Mesenchymal stem cell (in vitro differentiated cells and primary cell): ENCODE measurements at regions not wholly inside any gene's neighbourhood (a gene's known extent, or its start where the extent isn't known, plus 50 kb on each side); places are given as distances from the start of the nearest gene placed in this dataset.

Experiments
- DNase-seq: peaks from one replicate; pipeline ENCODE4 v3.0.0-alpha.2; 2013
- H2AFZ ChIP-seq: one replicate; pipeline ENCODE4 v1.6.1; 2013; ENCODE audit warnings: low read depth, mild to moderate bottlenecking, control low read depth, inconsistent platforms, low read length, moderate library complexity
- H2AK5ac ChIP-seq: 2 replicates; pipeline ENCODE4 v1.6.1; 2013; ENCODE audit warnings: low read length, moderate library complexity, mild to moderate bottlenecking, inconsistent platforms; ENCODE audit not compliant: severe bottlenecking
- H2BK120ac ChIP-seq: one replicate; pipeline ENCODE4 v1.6.1; 2013; ENCODE audit warnings: low read depth, mild to moderate bottlenecking, inconsistent platforms, low read length, moderate library complexity
- H2BK12ac ChIP-seq, 2 experiments: one replicate each; pipeline ENCODE4 v1.6.1; 2013; ENCODE audit warnings: inconsistent platforms in 2 of 2, low read length in 2 of 2, mild to moderate bottlenecking in 2 of 2, moderate library complexity in 2 of 2, control low read depth in 1 of 2
- H2BK15ac ChIP-seq: one replicate; pipeline ENCODE4 v1.6.1; 2013; ENCODE audit warnings: mild to moderate bottlenecking, low read depth, inconsistent platforms; ENCODE audit not compliant: poor library complexity, severe bottlenecking
- H2BK5ac ChIP-seq: 2 replicates; pipeline ENCODE4 v1.6.1; 2013; ENCODE audit warnings: low read depth, mild to moderate bottlenecking, low read length, control low read depth, inconsistent platforms; ENCODE audit not compliant: poor library complexity, severe bottlenecking
- H3K14ac ChIP-seq, 2 experiments: one replicate each; pipeline ENCODE4 v1.6.1; 2013; ENCODE audit warnings: inconsistent platforms in 2 of 2, low read length in 2 of 2, control low read depth in 1 of 2, mild to moderate bottlenecking in 1 of 2, moderate library complexity in 1 of 2
- H3K18ac ChIP-seq, 2 experiments: one replicate each; pipeline ENCODE4 v1.6.1; 2013; ENCODE audit warnings: inconsistent platforms in 2 of 2, low read length in 2 of 2, control low read depth in 1 of 2, low read depth in 1 of 2, mild to moderate bottlenecking in 1 of 2
- H3K23ac ChIP-seq, 2 experiments: one replicate each; pipeline ENCODE4 v1.6.1; 2013; ENCODE audit warnings: inconsistent platforms in 2 of 2, low read length in 2 of 2, mild to moderate bottlenecking in 2 of 2, moderate library complexity in 2 of 2, control low read depth in 1 of 2
- H3K27ac ChIP-seq: 2 replicates; pipeline ENCODE4 v1.5.1; 2013; ENCODE audit warnings: mild to moderate bottlenecking, moderate library complexity, low read length, control low read depth, inconsistent platforms; ENCODE audit not compliant: poor library complexity, severe bottlenecking
- H3K27me3 ChIP-seq, 2 experiments: 2 replicates each; pipeline versions ENCODE4 v1.6.1 to v1.7.0; 2013; ENCODE audit warnings: low read length in 2 of 2, mild to moderate bottlenecking in 2 of 2, moderate library complexity in 2 of 2, control low read depth in 1 of 2, inconsistent platforms in 1 of 2; ENCODE audit not compliant: control insufficient read depth in 1 of 2, insufficient read depth in 1 of 2
- H3K36me3 ChIP-seq, 2 experiments: 2 replicates each; pipeline versions ENCODE4 v1.6.1 to v1.7.0; 2013; ENCODE audit warnings: low read length in 2 of 2, control low read depth in 1 of 2, inconsistent platforms in 1 of 2, low read depth in 1 of 2, mild to moderate bottlenecking in 1 of 2; ENCODE audit not compliant: insufficient read depth in 2 of 2, control insufficient read depth in 1 of 2
- H3K4ac ChIP-seq, 2 experiments: one replicate each; pipeline ENCODE4 v1.6.1; 2013; ENCODE audit warnings: inconsistent platforms in 2 of 2, low read length in 2 of 2, mild to moderate bottlenecking in 2 of 2, moderate library complexity in 2 of 2, control low read depth in 1 of 2, low read depth in 1 of 2
- H3K4me1 ChIP-seq: 2 replicates; pipeline ENCODE4 v1.6.1; 2013; ENCODE audit warnings: low read depth, low read length, control low read depth; ENCODE audit not compliant: control insufficient read depth, insufficient read depth
- H3K4me2 ChIP-seq: 2 replicates; pipeline ENCODE4 v1.6.1; 2013; ENCODE audit warnings: low read length, mild to moderate bottlenecking, inconsistent platforms; ENCODE audit not compliant: poor library complexity, severe bottlenecking
- H3K4me3 ChIP-seq, 2 experiments: 2 replicates each; pipeline versions ENCODE4 v1.5.1 to v1.7.0; 2013; ENCODE audit warnings: low read length in 2 of 2, mild to moderate bottlenecking in 2 of 2, control low read depth in 1 of 2, low read depth in 1 of 2; ENCODE audit not compliant: insufficient read depth in 1 of 2
- H3K79me1 ChIP-seq: replicated peaks from 2 replicates; pipeline ENCODE4 v1.6.1; 2013; ENCODE audit warnings: mild to moderate bottlenecking, control low read depth, low read length, inconsistent platforms; ENCODE audit not compliant: poor library complexity, severe bottlenecking
- H3K9ac ChIP-seq: 2 replicates; pipeline ENCODE4 v1.7.0; 2013; ENCODE audit warnings: mild to moderate bottlenecking, low read length, moderate library complexity
- H3K9me3 ChIP-seq: 2 replicates; pipeline ENCODE4 v1.7.0; 2013; ENCODE audit warnings: mild to moderate bottlenecking, low read length; ENCODE audit not compliant: control insufficient read depth
- H4K8ac ChIP-seq: one replicate; pipeline ENCODE4 v1.6.1; 2013; ENCODE audit warnings: inconsistent platforms, mild to moderate bottlenecking, low read length, moderate library complexity
- H4K91ac ChIP-seq: one replicate; pipeline ENCODE4 v1.6.1; 2013; ENCODE audit warnings: mild to moderate bottlenecking, low read length, inconsistent platforms
- WGBS: methylation state at CpG from one replicate; pipeline ENCODE4 v1.1.7; 2013; ENCODE audit warnings: mixed read lengths; 5-methylcytosine and 5-hydroxymethylcytosine counted together

- Histone ChIP-seq H2BK5ac (no peak overlapping the region), H2BK15ac (no peak overlapping the region), H3K23ac (no peak overlapping the region), H4K91ac (no peak overlapping the region), H3K4me2 (no peak overlapping the region), H3K9me3 (no peaks in the 10 kb centered on the region), H3K79me1 (no peaks in the 10 kb centered on the region), H3K4me3 (no peak overlapping the region), H3K4ac (no peak overlapping the region), H2AFZ (no peak overlapping the region), H2BK12ac (no peak overlapping the region), H3K9ac (no peak overlapping the region), H2AK5ac (no peak overlapping the region), H3K4me1 (no peaks in the 10 kb centered on the region), H3K14ac (no peak overlapping the region), H3K36me3 (no peaks in the 10 kb centered on the region), H2BK120ac (no peak overlapping the region), H4K8ac (no peak overlapping the region), H3K27ac (no peak overlapping the region), H3K18ac (no peak overlapping the region), H3K27me3 (no peaks in the 10 kb centered on the region)
- DNase-seq, result no peak
- 54% methylated on average over 7 of the region's 7 CpGs for WGBS
These were observed 590.0 kb downstream of the BRD1 start for GRCh38 chr22:49237703-49238102.

- H2BK15ac ChIP-seq, result no peak overlapping the region
- H4K91ac ChIP-seq, result no peak overlapping the region
- no peak overlapping the region for H3K18ac ChIP-seq
- no peaks in the 10 kb centered on the region for H3K4me1 ChIP-seq
- no peak overlapping the region for H2BK5ac ChIP-seq
- H4K8ac ChIP-seq, result no peak overlapping the region
- H3K23ac ChIP-seq, result no peak overlapping the region
- no peaks in the 10 kb centered on the region for H3K27me3 ChIP-seq
- no peaks in the 10 kb centered on the region for H3K36me3 ChIP-seq
- no peak overlapping the region for H2AFZ ChIP-seq
- H3K9ac ChIP-seq, result no peak overlapping the region
- H2AK5ac ChIP-seq, result no peak overlapping the region
- H3K9me3 ChIP-seq, result no peaks in the 10 kb centered on the region
- WGBS, result 100% methylated on average over 2 of the region's 3 CpGs
- H2BK120ac ChIP-seq, result no peak overlapping the region
- no peak for DNase-seq
- H3K27ac ChIP-seq, result no peak overlapping the region
- no peak overlapping the region for H3K4ac ChIP-seq
- no peak overlapping the region for H3K4me3 ChIP-seq
- no peak overlapping the region for H2BK12ac ChIP-seq
- H3K79me1 ChIP-seq, result no peaks in the 10 kb centered on the region
- no peak overlapping the region for H3K14ac ChIP-seq
- H3K4me2 ChIP-seq, result no peak overlapping the region
These were observed 590.4 kb downstream of the BRD1 start for GRCh38 chr22:49237279-49237678.

- Histone ChIP-seq H3K4me1 (no peaks in the 10 kb centered on the region), H3K4me3 (no peak overlapping the region), H2AK5ac (no peak overlapping the region), H3K9me3 (no peaks in the 10 kb centered on the region), H2AFZ (no peak overlapping the region), H2BK12ac (no peak overlapping the region), H3K9ac (no peak overlapping the region), H2BK120ac (no peak overlapping the region), H4K91ac (no peak overlapping the region), H3K4ac (no peak overlapping the region), H3K79me1 (no peaks in the 10 kb centered on the region), H4K8ac (no peak overlapping the region), H3K27me3 (no peaks in the 10 kb centered on the region), H3K14ac (no peak overlapping the region), H3K27ac (no peak overlapping the region), H2BK15ac (no peak overlapping the region), H3K4me2 (no peak overlapping the region), H3K18ac (no peak overlapping the region), H3K36me3 (no peaks in the 10 kb centered on the region), H3K23ac (no peak overlapping the region), H2BK5ac (no peak overlapping the region)
- no peak for DNase-seq
- WGBS, result 78% methylated on average over 11 of the region's 11 CpGs
These were observed 591.1 kb downstream of the BRD1 start for GRCh38 chr22:49236541-49237075.

- 59% methylated on average over 13 of the region's 13 CpGs for WGBS
- no peak overlapping the region for H3K18ac ChIP-seq
- no peaks in the 10 kb centered on the region for H3K27me3 ChIP-seq
These were observed 592.0 kb downstream of the BRD1 start for GRCh38 chr22:49235463-49236300.

More at GRCh38 chr22:49235463-49236300, 592.0 kb downstream of the BRD1 start:
- Histone ChIP-seq H3K4me1 (no peaks in the 10 kb centered on the region), H3K4me2 (no peak overlapping the region), H2BK5ac (no peak overlapping the region), H2AK5ac (no peak overlapping the region), H3K23ac (no peak overlapping the region), H2AFZ (no peak overlapping the region), H3K4me3 (no peak overlapping the region), H3K4ac (no peak overlapping the region), H2BK120ac (no peak overlapping the region), H2BK15ac (no peak overlapping the region), H3K36me3 (no peaks in the 10 kb centered on the region), H3K9ac (no peak overlapping the region), H3K27ac (no peak overlapping the region), H4K91ac (no peak overlapping the region), H4K8ac (no peak overlapping the region), H3K9me3 (no peaks in the 10 kb centered on the region), H2BK12ac (no peak overlapping the region), H3K79me1 (no peaks in the 10 kb centered on the region), H3K14ac (no peak overlapping the region)
- DNase-seq, result no peak
